ENCODE measurements at regions not wholly inside any gene's neighbourhood (a gene's known extent, or its start where the extent isn't known, plus 50 kb on each side); places are given as distances from the start of the nearest gene placed in this dataset.

DNA sequence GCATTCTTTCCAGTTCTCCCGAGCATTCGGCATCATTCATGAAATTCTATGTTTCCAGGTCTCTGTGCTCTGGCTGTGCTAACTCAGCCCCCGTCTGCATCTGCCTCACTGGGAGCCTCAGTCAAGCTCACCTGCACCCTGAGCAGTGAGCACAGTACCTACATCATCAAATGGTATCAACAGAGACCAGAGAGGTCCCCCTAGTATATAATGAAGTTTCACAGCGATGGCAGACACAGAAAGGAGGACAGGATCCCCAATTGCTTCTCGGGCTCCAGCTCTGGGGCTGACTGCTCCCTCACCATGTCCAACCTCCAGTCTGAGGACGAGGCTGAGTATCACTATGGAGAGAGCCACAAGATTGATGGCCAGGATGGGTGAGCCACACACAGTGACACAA is 52.8 kb upstream of the IGLL5 start (continued):
- TF ChIP-seq ZNF366 (tag by site-specific recombination; conservative IDR thresholded peaks at IDR 0.05): no peak
- TF ChIP-seq, protein P1, sequence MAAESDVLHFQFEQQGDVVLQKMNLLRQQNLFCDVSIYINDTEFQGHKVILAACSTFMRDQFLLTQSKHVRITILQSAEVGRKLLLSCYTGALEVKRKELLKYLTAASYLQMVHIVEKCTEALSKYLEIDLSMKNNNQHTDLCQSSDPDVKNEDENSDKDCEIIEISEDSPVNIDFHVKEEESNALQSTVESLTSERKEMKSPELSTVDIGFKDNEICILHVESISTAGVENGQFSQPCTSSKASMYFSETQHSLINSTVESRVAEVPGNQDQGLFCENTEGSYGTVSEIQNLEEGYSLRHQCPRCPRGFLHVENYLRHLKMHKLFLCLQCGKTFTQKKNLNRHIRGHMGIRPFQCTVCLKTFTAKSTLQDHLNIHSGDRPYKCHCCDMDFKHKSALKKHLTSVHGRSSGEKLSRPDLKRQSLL (tag by site-specific recombination; IDR thresholded peaks at IDR 0.05): no peak

- Histone ChIP-seq H3K4me3 (ENCODE audit: low read depth, low read length) (no peak overlapping the region), H3K36me3 (ENCODE audit: control insufficient read depth in 2 of 2, insufficient read depth in 1 of 2, low read length in 2 of 2) (no peaks in the 10 kb centered on the region), H3K27ac (ENCODE audit: extremely low read depth, low read depth, low read length) (no peak overlapping the region), H3K4me1 (ENCODE audit: control insufficient read depth, insufficient read depth, low read length) (no peaks in the 10 kb centered on the region), H3K9me3 (ENCODE audit: control insufficient read depth, insufficient read depth, low read depth, low read length) (no peaks in the 10 kb centered on the region)
- TF ChIP-seq SCRT1 (tag by site-specific recombination; IDR thresholded peaks at IDR 0.05; ENCODE audit: borderline replicate concordance): no peak
- TF ChIP-seq, protein P2, sequence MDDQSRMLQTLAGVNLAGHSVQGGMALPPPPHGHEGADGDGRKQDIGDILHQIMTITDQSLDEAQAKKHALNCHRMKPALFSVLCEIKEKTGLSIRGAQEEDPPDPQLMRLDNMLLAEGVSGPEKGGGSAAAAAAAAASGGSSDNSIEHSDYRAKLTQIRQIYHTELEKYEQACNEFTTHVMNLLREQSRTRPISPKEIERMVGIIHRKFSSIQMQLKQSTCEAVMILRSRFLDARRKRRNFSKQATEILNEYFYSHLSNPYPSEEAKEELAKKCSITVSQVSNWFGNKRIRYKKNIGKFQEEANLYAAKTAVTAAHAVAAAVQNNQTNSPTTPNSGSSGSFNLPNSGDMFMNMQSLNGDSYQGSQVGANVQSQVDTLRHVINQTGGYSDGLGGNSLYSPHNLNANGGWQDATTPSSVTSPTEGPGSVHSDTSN (CRISPR knock-in tag; IDR thresholded peaks at IDR 0.05): no peak
- no peak for TF ChIP-seq ZNF639 (tag by site-specific recombination; IDR thresholded peaks at IDR 0.05)
- no peak for TF ChIP-seq GLIS2 (tag by site-specific recombination; IDR thresholded peaks at IDR 0.05)
- no peak for TF ChIP-seq ZNF623 (tag by site-specific recombination; IDR thresholded peaks at IDR 0.05)
- TF ChIP-seq KLF17 (tag by site-specific recombination; IDR thresholded peaks at IDR 0.05): no peak
- no peak for TF ChIP-seq WT1 (tag by site-specific recombination; IDR thresholded peaks at IDR 0.05)
- TF ChIP-seq ZNF510 (tag by site-specific recombination; IDR thresholded peaks at IDR 0.05; ENCODE audit: insufficient replicate concordance): no peak
- TF ChIP-seq, protein P3, sequence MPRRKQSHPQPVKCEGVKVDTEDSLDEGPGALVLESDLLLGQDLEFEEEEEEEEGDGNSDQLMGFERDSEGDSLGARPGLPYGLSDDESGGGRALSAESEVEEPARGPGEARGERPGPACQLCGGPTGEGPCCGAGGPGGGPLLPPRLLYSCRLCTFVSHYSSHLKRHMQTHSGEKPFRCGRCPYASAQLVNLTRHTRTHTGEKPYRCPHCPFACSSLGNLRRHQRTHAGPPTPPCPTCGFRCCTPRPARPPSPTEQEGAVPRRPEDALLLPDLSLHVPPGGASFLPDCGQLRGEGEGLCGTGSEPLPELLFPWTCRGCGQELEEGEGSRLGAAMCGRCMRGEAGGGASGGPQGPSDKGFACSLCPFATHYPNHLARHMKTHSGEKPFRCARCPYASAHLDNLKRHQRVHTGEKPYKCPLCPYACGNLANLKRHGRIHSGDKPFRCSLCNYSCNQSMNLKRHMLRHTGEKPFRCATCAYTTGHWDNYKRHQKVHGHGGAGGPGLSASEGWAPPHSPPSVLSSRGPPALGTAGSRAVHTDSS (tag by site-specific recombination; IDR thresholded peaks at IDR 0.05): no peak
- no peak for TF ChIP-seq ZBTB49 (tag by site-specific recombination; IDR thresholded peaks at IDR 0.05; ENCODE audit: low read depth)
- TF ChIP-seq ZFP69B (tag by site-specific recombination; IDR thresholded peaks at IDR 0.05): no peak
- TF ChIP-seq ZNF660 (tag by site-specific recombination; IDR thresholded peaks at IDR 0.05): no peak
- TF ChIP-seq ZNF76 (tag by site-specific recombination; IDR thresholded peaks at IDR 0.05; ENCODE audit: borderline replicate concordance, low read depth): no peak
- TF ChIP-seq ZNF366 (tag by site-specific recombination; conservative IDR thresholded peaks at IDR 0.05): no peak
- TF ChIP-seq ZNF19 (tag by site-specific recombination; IDR thresholded peaks at IDR 0.05; ENCODE audit: low read depth): no peak
- no peak for TF ChIP-seq ZNF223 (tag by site-specific recombination; IDR thresholded peaks at IDR 0.05)
- TF ChIP-seq ZNF335 (tag by site-specific recombination; conservative IDR thresholded peaks at IDR 0.05): no peak
- no peak for TF ChIP-seq HOXC10 (CRISPR knock-in tag; IDR thresholded peaks at IDR 0.05)
- TF ChIP-seq ZNF16 (tag by site-specific recombination; IDR thresholded peaks at IDR 0.05; ENCODE audit: low read depth): no peak
- ChIA-PET CTCF (interaction anchor here (0.7 to 2.0 kb wide), 2 partner anchors 13 to 15 kb away, joined by 3 to 8 read pairs; no protein-coding TSS in a partner anchor), POLR2A (no interaction called here)
These were observed 52.4 kb upstream of the IGLL5 start for GRCh38 chr22:22835242-22835641.

All from HEK293 (cell line).